Progenitor cell of endocrine pancreas (in vitro differentiated cells): ENCODE measurements at regions not wholly inside any gene's neighbourhood (a gene's known extent, or its start where the extent isn't known, plus 50 kb on each side); places are given as distances from the start of the nearest gene placed in this dataset.

ENCODE experiments used
- DNase-seq: peaks from one replicate; pipeline ENCODE4 v3.0.0; 2021; ENCODE audit warnings: low spot score; ENCODE audit not compliant: unreplicated experiment
- H3K27ac Mint-ChIP-seq: 2 replicates; pipeline ENCODE4 v1.8.0; 2021; ENCODE audit warnings: mild to moderate bottlenecking, moderate library complexity, mixed read lengths
- H3K27me3 Mint-ChIP-seq: 2 replicates; pipeline ENCODE4 v1.8.0; 2021; ENCODE audit warnings: mixed read lengths
- H3K36me3 Mint-ChIP-seq: 2 replicates; pipeline ENCODE4 v1.8.0; 2022; ENCODE audit warnings: mixed read lengths; ENCODE audit not compliant: insufficient read depth
- H3K4me1 Mint-ChIP-seq: 2 replicates; pipeline ENCODE4 v1.8.0; 2021; ENCODE audit warnings: low read depth, mixed read lengths
- H3K4me3 Mint-ChIP-seq: 2 replicates; pipeline ENCODE4 v1.8.0; 2021; ENCODE audit warnings: low read depth, mild to moderate bottlenecking, moderate library complexity, mixed read lengths
- H3K9me3 Mint-ChIP-seq: 2 replicates; pipeline ENCODE4 v1.8.0; 2021; ENCODE audit warnings: low read depth, mixed read lengths
- CTCF ChIP-seq: fragments of 200-600 bp; sonication (generic); IDR thresholded peaks from one replicate; pipeline ENCODE4 v1.5.0; 2021; ENCODE audit warnings: antibody characterized with exemption, mild to moderate bottlenecking; ENCODE audit not compliant: unreplicated experiment

GRCh38 chr5:152262667-152263066 lies 142.4 kb downstream of the NMUR2 start:
- no peaks in the 10 kb centered on the region for H3K27me3 Mint-ChIP-seq
- H3K36me3 Mint-ChIP-seq: no peaks in the 10 kb centered on the region
- H3K9me3 Mint-ChIP-seq: no peaks in the 10 kb centered on the region
- no peak for TF ChIP-seq CTCF
- H3K4me1 Mint-ChIP-seq: no peaks in the 10 kb centered on the region
- no peak overlapping the region for H3K27ac Mint-ChIP-seq
- DNase-seq: no peak
- H3K4me3 Mint-ChIP-seq: no peak overlapping the region

GRCh38 chr5:152260940-152261339 lies 144.1 kb downstream of the NMUR2 start:
- H3K36me3 Mint-ChIP-seq: no peaks in the 10 kb centered on the region
- no peaks in the 10 kb centered on the region for H3K9me3 Mint-ChIP-seq
- H3K27ac Mint-ChIP-seq: no peak overlapping the region
- H3K4me1 Mint-ChIP-seq: no peaks in the 10 kb centered on the region
- H3K27me3 Mint-ChIP-seq: no peaks in the 10 kb centered on the region
- no peak for TF ChIP-seq CTCF
- DNase-seq: no peak
- no peak overlapping the region for H3K4me3 Mint-ChIP-seq

- H3K27me3 Mint-ChIP-seq: no peaks in the 10 kb centered on the region
- no peaks in the 10 kb centered on the region for H3K4me1 Mint-ChIP-seq
- H3K36me3 Mint-ChIP-seq: no peaks in the 10 kb centered on the region
- no peak overlapping the region for H3K27ac Mint-ChIP-seq
- DNase-seq: no peak
- no peaks in the 10 kb centered on the region for H3K9me3 Mint-ChIP-seq
- no peak overlapping the region for H3K4me3 Mint-ChIP-seq
- no peak for TF ChIP-seq CTCF
These were observed 145.4 kb downstream of the NMUR2 start for GRCh38 chr5:152259702-152260101.

- no peak for TF ChIP-seq CTCF
- no peak for DNase-seq
- Mint-ChIP-seq H3K27me3 (no peaks in the 10 kb centered on the region), H3K4me1 (no peaks in the 10 kb centered on the region), H3K27ac (no peak overlapping the region), H3K9me3 (no peaks in the 10 kb centered on the region), H3K36me3 (no peaks in the 10 kb centered on the region), H3K4me3 (no peak overlapping the region)
These were observed 148.5 kb downstream of the NMUR2 start for GRCh38 chr5:152256580-152256979.

- no peak for TF ChIP-seq CTCF
- Mint-ChIP-seq H3K27me3 (no peaks in the 10 kb centered on the region), H3K4me3 (no peak overlapping the region), H3K36me3 (no peaks in the 10 kb centered on the region), H3K9me3 (no peaks in the 10 kb centered on the region), H3K4me1 (no peaks in the 10 kb centered on the region), H3K27ac (no peak overlapping the region)
- DNase-seq: no peak
These were observed 149.7 kb downstream of the NMUR2 start for GRCh38 chr5:152255411-152255810.
